PFSK-1 (cell line): ENCODE measurements at regions not wholly inside any gene's neighbourhood (a gene's known extent, or its start where the extent isn't known, plus 50 kb on each side); places are given as distances from the start of the nearest gene placed in this dataset.

Source experiments
- POLR2AphosphoS5 ChIP-seq: IDR thresholded peaks from 2 replicates; pipeline ENCODE4 v1.6.1; 2012; ENCODE audit warnings: low read depth, mild to moderate bottlenecking, control low read depth, low read length, moderate library complexity
- SIN3A ChIP-seq: IDR thresholded peaks from 2 replicates; pipeline ENCODE4 v1.6.1; 2012; ENCODE audit warnings: mild to moderate bottlenecking, low read length, moderate library complexity, borderline replicate concordance; ENCODE audit not compliant: insufficient read depth
- TAF1 ChIP-seq: IDR thresholded peaks from 2 replicates; pipeline ENCODE4 v1.6.1; 2012; ENCODE audit warnings: low read length, control low read depth, borderline replicate concordance; ENCODE audit not compliant: insufficient read depth
- TF ChIP-seq, protein P1 (sequence below), 2 experiments: IDR thresholded peaks; 2 replicates each; pipeline versions ENCODE4 v1.6.1 to v1.8.0; 2011 to 2012; ENCODE audit warnings: low read depth in 2 of 2, low read length in 2 of 2, control low read depth in 1 of 2, inconsistent platforms in 1 of 2, mild to moderate bottlenecking in 1 of 2, moderate library complexity in 1 of 2; ENCODE audit not compliant: insufficient read depth in 1 of 2

DNA sequence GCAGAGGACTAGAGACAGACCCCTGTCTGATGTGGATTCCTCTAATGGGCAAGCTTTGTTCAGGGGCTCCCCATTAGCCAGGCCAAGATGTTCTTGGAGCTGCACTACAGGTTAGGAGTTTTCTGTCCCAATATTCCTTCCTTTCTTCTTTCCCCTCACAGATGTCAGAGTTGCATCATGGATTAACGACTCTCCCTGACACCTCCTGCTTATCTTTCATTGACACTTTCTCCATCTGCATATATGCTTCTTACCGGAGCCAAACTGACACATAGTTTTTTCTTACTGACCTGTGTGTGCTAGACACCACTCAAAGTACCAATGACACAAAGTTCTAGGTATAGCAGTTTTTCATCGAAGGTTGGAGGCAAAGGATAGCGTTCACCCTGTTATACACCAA is 228.6 kb upstream of the HCCS start:
- TF ChIP-seq, protein P1, sequence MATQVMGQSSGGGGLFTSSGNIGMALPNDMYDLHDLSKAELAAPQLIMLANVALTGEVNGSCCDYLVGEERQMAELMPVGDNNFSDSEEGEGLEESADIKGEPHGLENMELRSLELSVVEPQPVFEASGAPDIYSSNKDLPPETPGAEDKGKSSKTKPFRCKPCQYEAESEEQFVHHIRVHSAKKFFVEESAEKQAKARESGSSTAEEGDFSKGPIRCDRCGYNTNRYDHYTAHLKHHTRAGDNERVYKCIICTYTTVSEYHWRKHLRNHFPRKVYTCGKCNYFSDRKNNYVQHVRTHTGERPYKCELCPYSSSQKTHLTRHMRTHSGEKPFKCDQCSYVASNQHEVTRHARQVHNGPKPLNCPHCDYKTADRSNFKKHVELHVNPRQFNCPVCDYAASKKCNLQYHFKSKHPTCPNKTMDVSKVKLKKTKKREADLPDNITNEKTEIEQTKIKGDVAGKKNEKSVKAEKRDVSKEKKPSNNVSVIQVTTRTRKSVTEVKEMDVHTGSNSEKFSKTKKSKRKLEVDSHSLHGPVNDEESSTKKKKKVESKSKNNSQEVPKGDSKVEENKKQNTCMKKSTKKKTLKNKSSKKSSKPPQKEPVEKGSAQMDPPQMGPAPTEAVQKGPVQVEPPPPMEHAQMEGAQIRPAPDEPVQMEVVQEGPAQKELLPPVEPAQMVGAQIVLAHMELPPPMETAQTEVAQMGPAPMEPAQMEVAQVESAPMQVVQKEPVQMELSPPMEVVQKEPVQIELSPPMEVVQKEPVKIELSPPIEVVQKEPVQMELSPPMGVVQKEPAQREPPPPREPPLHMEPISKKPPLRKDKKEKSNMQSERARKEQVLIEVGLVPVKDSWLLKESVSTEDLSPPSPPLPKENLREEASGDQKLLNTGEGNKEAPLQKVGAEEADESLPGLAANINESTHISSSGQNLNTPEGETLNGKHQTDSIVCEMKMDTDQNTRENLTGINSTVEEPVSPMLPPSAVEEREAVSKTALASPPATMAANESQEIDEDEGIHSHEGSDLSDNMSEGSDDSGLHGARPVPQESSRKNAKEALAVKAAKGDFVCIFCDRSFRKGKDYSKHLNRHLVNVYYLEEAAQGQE (IDR thresholded peaks at IDR 0.05; ENCODE audit: insufficient read depth in 1 of 2, low read depth in 2 of 2, low read length in 2 of 2), result no peak
- no peak for TF ChIP-seq POLR2AphosphoS5
- no peak for TF ChIP-seq TAF1
- TF ChIP-seq SIN3A, result no peak
